H9 (cell line): ENCODE measurements at regions not wholly inside any gene's neighbourhood (a gene's known extent, or its start where the extent isn't known, plus 50 kb on each side); places are given as distances from the start of the nearest gene placed in this dataset.

Experiments used
- DNase-seq: peaks from one replicate; pipeline ENCODE4 v3.0.0-alpha.2; 2017
- H2AFZ ChIP-seq: one replicate; pipeline ENCODE4 v1.6.1; 2013; ENCODE audit warnings: mild to moderate bottlenecking, low read length, control low read depth, moderate library complexity
- H2AK5ac ChIP-seq: 2 replicates; pipeline ENCODE4 v1.6.1; 2013; ENCODE audit warnings: low read length, control low read depth, mixed read lengths; ENCODE audit not compliant: insufficient read length
- H2BK120ac ChIP-seq: one replicate; pipeline ENCODE4 v1.6.1; 2013; ENCODE audit warnings: low read depth, mild to moderate bottlenecking, low read length, control low read depth, inconsistent platforms; ENCODE audit not compliant: poor library complexity, severe bottlenecking
- H2BK12ac ChIP-seq: 2 replicates; pipeline ENCODE4 v1.6.1; 2013; ENCODE audit warnings: low read length, control low read depth, mixed read lengths, low read depth; ENCODE audit not compliant: insufficient read length
- H2BK15ac ChIP-seq: 2 replicates; pipeline ENCODE4 v1.6.1; 2013; ENCODE audit warnings: low read depth, low read length, control low read depth
- H2BK20ac ChIP-seq: one replicate; pipeline ENCODE4 v1.6.1; 2013; ENCODE audit warnings: low read depth, mild to moderate bottlenecking, low read length, control low read depth, inconsistent platforms; ENCODE audit not compliant: poor library complexity, severe bottlenecking
- H2BK5ac ChIP-seq: 2 replicates; pipeline ENCODE4 v1.6.1; 2013; ENCODE audit warnings: low read length, control low read depth, mixed read lengths; ENCODE audit not compliant: insufficient read length
- H3K14ac ChIP-seq: 2 replicates; pipeline ENCODE4 v1.6.1; 2013; ENCODE audit warnings: low read length, control low read depth; ENCODE audit not compliant: insufficient read depth
- H3K18ac ChIP-seq: 2 replicates; pipeline ENCODE4 v1.6.1; 2013; ENCODE audit warnings: low read depth, mild to moderate bottlenecking, mixed read lengths, low read length, control low read depth; ENCODE audit not compliant: insufficient read length
- H3K23ac ChIP-seq: 2 replicates; pipeline ENCODE4 v1.6.1; 2013; ENCODE audit warnings: low read length, control low read depth, mixed read lengths, low read depth; ENCODE audit not compliant: insufficient read length
- H3K23me2 ChIP-seq: 2 replicates; pipeline ENCODE4 v1.6.1; 2013; ENCODE audit warnings: low read depth, mild to moderate bottlenecking, mixed read lengths, low read length, control low read depth; ENCODE audit not compliant: insufficient read length, poor library complexity, severe bottlenecking
- H3K27ac ChIP-seq: 2 replicates; pipeline ENCODE4 v1.5.1; 2013; ENCODE audit warnings: low read length, control low read depth, mixed read lengths, low read depth; ENCODE audit not compliant: insufficient read length
- H3K27me3 ChIP-seq: 2 replicates; pipeline ENCODE4 v1.6.1; 2013; ENCODE audit warnings: low read length, control low read depth, inconsistent platforms; ENCODE audit not compliant: insufficient read depth
- H3K4ac ChIP-seq: 2 replicates; pipeline ENCODE4 v1.6.1; 2013; ENCODE audit warnings: low read depth, mild to moderate bottlenecking, control low read depth, inconsistent platforms, low read length, moderate library complexity
- H3K4me1 ChIP-seq: 2 replicates; pipeline ENCODE4 v1.6.1; 2013; ENCODE audit warnings: low read length, control low read depth, inconsistent platforms; ENCODE audit not compliant: insufficient read depth
- H3K4me2 ChIP-seq: 2 replicates; pipeline ENCODE4 v1.6.1; 2013; ENCODE audit warnings: low read length, control low read depth, mixed read lengths; ENCODE audit not compliant: insufficient read length, insufficient read depth
- H3K56ac ChIP-seq: 2 replicates; pipeline ENCODE4 v1.6.1; 2013; ENCODE audit warnings: low read depth, mild to moderate bottlenecking, mixed read lengths, low read length, control low read depth; ENCODE audit not compliant: insufficient read length
- H3K79me1 ChIP-seq: 2 replicates; pipeline ENCODE4 v1.6.1; 2013; ENCODE audit warnings: low read depth, mild to moderate bottlenecking, moderate library complexity, low read length, control low read depth, inconsistent platforms; ENCODE audit not compliant: insufficient read depth, poor library complexity, severe bottlenecking
- H3K79me2 ChIP-seq: 2 replicates; pipeline ENCODE4 v1.6.1; 2013; ENCODE audit warnings: low read length, control low read depth, inconsistent platforms; ENCODE audit not compliant: insufficient read depth
- H3K9ac ChIP-seq: 2 replicates; pipeline ENCODE4 v1.6.1; 2013; ENCODE audit warnings: low read length, control low read depth, mixed read lengths; ENCODE audit not compliant: insufficient read length; ENCODE audit errors: extremely low read depth
- H3K9me3 ChIP-seq: one replicate; pipeline ENCODE4 v1.6.1; 2013; ENCODE audit warnings: low read depth, low read length, inconsistent platforms; ENCODE audit not compliant: control insufficient read depth
- H3T11ph ChIP-seq: one replicate; pipeline ENCODE4 v1.6.1; 2013; ENCODE audit warnings: mild to moderate bottlenecking, low read length, control low read depth, inconsistent platforms
- H4K20me1 ChIP-seq: one replicate; pipeline ENCODE4 v1.6.1; 2013; ENCODE audit not compliant: control insufficient read depth, insufficient read length, insufficient read depth
- H4K5ac ChIP-seq: 2 replicates; pipeline ENCODE4 v1.6.1; 2013; ENCODE audit warnings: low read depth, mild to moderate bottlenecking, mixed read lengths, low read length, control low read depth; ENCODE audit not compliant: insufficient read length
- H4K8ac ChIP-seq: replicated peaks from 2 replicates; pipeline ENCODE4 v1.6.1; 2013; ENCODE audit warnings: low read length, control low read depth, mixed read lengths, low read depth; ENCODE audit not compliant: insufficient read length
- H4K91ac ChIP-seq: 2 replicates; pipeline ENCODE4 v1.6.1; 2013; ENCODE audit warnings: low read depth, mild to moderate bottlenecking, moderate library complexity, mixed read lengths, low read length, control low read depth; ENCODE audit not compliant: insufficient read length
- H3K27ac Mint-ChIP-seq, 3 experiments: 2 replicates in 2 of 3; 3 replicates in 1 of 3; pipeline ENCODE4 v1.8.0; 2020 to 2021; ENCODE audit warnings: mixed read lengths in 3 of 3, mild to moderate bottlenecking in 1 of 3, moderate library complexity in 1 of 3
- H3K27me3 Mint-ChIP-seq: 2 replicates; pipeline ENCODE4 v1.8.0; 2021; ENCODE audit warnings: low read depth, mild to moderate bottlenecking, moderate library complexity, mixed read lengths
- H3K36me3 Mint-ChIP-seq, 3 experiments: 2 replicates in 2 of 3; 3 replicates in 1 of 3; pipeline ENCODE4 v1.8.0; 2020 to 2021; ENCODE audit warnings: low read depth in 3 of 3, mixed read lengths in 3 of 3; ENCODE audit not compliant: insufficient read depth in 1 of 3
- H3K4me1 Mint-ChIP-seq, 2 experiments: 2 replicates each; pipeline ENCODE4 v1.8.0; 2020; ENCODE audit warnings: mixed read lengths in 2 of 2
- H3K4me3 Mint-ChIP-seq, 2 experiments: 2 replicates in 1 of 2; 3 replicates in 1 of 2; pipeline ENCODE4 v1.8.0; 2020 to 2021; ENCODE audit warnings: mild to moderate bottlenecking in 2 of 2, mixed read lengths in 2 of 2, moderate library complexity in 1 of 2
- H3K9me3 Mint-ChIP-seq, 2 experiments: 2 replicates in 1 of 2; 3 replicates in 1 of 2; pipeline ENCODE4 v1.8.0; 2020; ENCODE audit warnings: mild to moderate bottlenecking in 2 of 2, mixed read lengths in 2 of 2, moderate library complexity in 1 of 2
- CTCF ChIP-seq: fragments of 200-600 bp; sonication (generic); conservative IDR thresholded peaks from 3 replicates; pipeline ENCODE4 v1.8.0; 2021; ENCODE audit warnings: antibody characterized with exemption, mild to moderate bottlenecking
- WGBS: extraction: QIAGEN DNeasy Blood & Tissue Kit; methylation state at CpG from one replicate; pipeline ENCODE4 v1.1.7; 2013; ENCODE audit warnings: missing lambda C conversion rate, low lambda C conversion rate, mixed read lengths; ENCODE audit not compliant: insufficient read length; ENCODE audit errors: extremely low coverage; 5-methylcytosine and 5-hydroxymethylcytosine counted together

GRCh38 chr6:4384656-4385055 is 249.3 kb upstream of the ECI2 start:
- TF ChIP-seq CTCF, result peak; percentile 44; the same call in 2 of the 3 replicates
- H3K9me3 ChIP-seq, result peaks cover 9% of the 10 kb centered on the region
- H3K27me3 ChIP-seq, result no peaks in the 10 kb centered on the region
- H4K8ac ChIP-seq, result no peak overlapping the region
- H3K18ac ChIP-seq, result no peak overlapping the region
- H4K91ac ChIP-seq, result no peak overlapping the region
- no peak overlapping the region for H3K27ac ChIP-seq
- no peak overlapping the region for H3K4me2 ChIP-seq
- DNase-seq, result peak; percentile 66
- H3K23me2 ChIP-seq, result no peaks in the 10 kb centered on the region
- no peak overlapping the region for H2BK5ac ChIP-seq
- H2AK5ac ChIP-seq, result no peak overlapping the region
- no peak overlapping the region for H3K27ac Mint-ChIP-seq
- H3K23ac ChIP-seq, result no peak overlapping the region
- H3K4me3 Mint-ChIP-seq, result no peak overlapping the region
- no peak overlapping the region for H3K9ac ChIP-seq
- H3K14ac ChIP-seq, result no peak overlapping the region
- H3K4me1 Mint-ChIP-seq, result peaks cover 16 to 17% of the 10 kb centered on the region in 2 experiments
- H3K36me3 Mint-ChIP-seq, result peaks cover 13 to 24% (median 22%) of the 10 kb centered on the region in 3 experiments; a peak in 6 of 7 replicates
- no peak overlapping the region for H2BK12ac ChIP-seq
- H3K9me3 Mint-ChIP-seq, result peaks cover 26 to 28% of the 10 kb centered on the region in 2 experiments
- H2BK120ac ChIP-seq, result no peak overlapping the region
- no peak overlapping the region for H2BK15ac ChIP-seq
- no peaks in the 10 kb centered on the region for H4K20me1 ChIP-seq
- no peak overlapping the region for H2AFZ ChIP-seq
- H2BK20ac ChIP-seq, result no peak overlapping the region
- H3K56ac ChIP-seq, result no peak overlapping the region
- no CpG with 5 or more reads among the region's 6 CpGs for WGBS
- no peak overlapping the region for H4K5ac ChIP-seq
- H3K4ac ChIP-seq, result no peak overlapping the region
- no peaks in the 10 kb centered on the region for H3K79me2 ChIP-seq
- no peak overlapping the region for H3T11ph ChIP-seq
- H3K4me1 ChIP-seq, result no peaks in the 10 kb centered on the region
- H3K27me3 Mint-ChIP-seq, result peaks cover 14% of the 10 kb centered on the region
- H3K79me1 ChIP-seq, result no peaks in the 10 kb centered on the region
